HL-60 (cell line): ENCODE measurements at regions not wholly inside any gene's neighbourhood (a gene's known extent, or its start where the extent isn't known, plus 50 kb on each side); places are given as distances from the start of the nearest gene placed in this dataset.

Experiments used
- DNase-seq, 2 experiments: peaks; one replicate each; pipeline ENCODE4 v3.0.0-alpha.2; 2010 to 2020; ENCODE audit warnings: low read depth in 1 of 2, low spot score in 1 of 2
- H3K27ac ChIP-seq: fragments of 250-450 bp; sonication (Bioruptor Pico); replicated peaks from 2 replicates; pipeline ENCODE4 v1.5.1; 2020; ENCODE audit warnings: mild to moderate bottlenecking, moderate library complexity
- H3K27me3 ChIP-seq: fragments of 250-450 bp; sonication (Bioruptor Pico); 2 replicates; pipeline ENCODE4 v1.5.1; 2021; ENCODE audit warnings: mild to moderate bottlenecking, moderate library complexity; ENCODE audit not compliant: insufficient read depth, poor library complexity, severe bottlenecking
- H3K4me3 ChIP-seq: replicated peaks from 2 replicates; pipeline ENCODE4 v1.5.1; 2011; ENCODE audit warnings: mild to moderate bottlenecking, control low read depth, low read length; ENCODE audit not compliant: insufficient read depth
- CTCF ChIP-seq: IDR thresholded peaks from one replicate; pipeline ENCODE4 v1.5.1; 2011; ENCODE audit warnings: low read length, control low read depth, inconsistent platforms; ENCODE audit not compliant: insufficient read depth
- GABPA ChIP-seq: IDR thresholded peaks from 2 replicates; pipeline ENCODE4 v1.6.1; 2012; ENCODE audit warnings: low read depth
- POLR2AphosphoS5 ChIP-seq: IDR thresholded peaks from 2 replicates; pipeline ENCODE4 v1.6.1; 2012; ENCODE audit warnings: low read depth
- REST ChIP-seq: IDR thresholded peaks from 2 replicates; pipeline ENCODE4 v1.6.1; 2012; ENCODE audit warnings: low read depth; ENCODE audit not compliant: insufficient replicate concordance
- SPI1 ChIP-seq: IDR thresholded peaks from 2 replicates; pipeline ENCODE4 v1.6.1; 2012; ENCODE audit warnings: low read depth, mild to moderate bottlenecking, borderline replicate concordance

GRCh38 chr9:28059192-28059591, 485.9 kb upstream of the C9orf72 start:
- no peak overlapping the region for H3K4me3 ChIP-seq
- no peak for DNase-seq
- no peak overlapping the region for H3K27ac ChIP-seq
- TF ChIP-seq GABPA (no peak), SPI1 (no peak), CTCF (no peak), POLR2AphosphoS5 (no peak), REST (no peak)
- H3K27me3 ChIP-seq, result no peaks in the 10 kb centered on the region

GRCh38 chr9:28064241-28064815, 491.0 kb upstream of the C9orf72 start:
- TF ChIP-seq POLR2AphosphoS5, result no peak
- TF ChIP-seq SPI1, result no peak
- no peak for TF ChIP-seq GABPA
- no peak for TF ChIP-seq CTCF
- TF ChIP-seq REST, result no peak
- Histone ChIP-seq H3K4me3 (no peak overlapping the region), H3K27ac (no peak overlapping the region), H3K27me3 (no peaks in the 10 kb centered on the region)
- DNase-seq, result no peak

- no peaks in the 10 kb centered on the region for H3K27me3 ChIP-seq
- H3K4me3 ChIP-seq, result no peak overlapping the region
- TF ChIP-seq GABPA, result no peak
- TF ChIP-seq SPI1, result no peak
- no peak for TF ChIP-seq REST
- TF ChIP-seq CTCF, result no peak
- TF ChIP-seq POLR2AphosphoS5, result no peak
- no peak for DNase-seq
- no peak overlapping the region for H3K27ac ChIP-seq
These were observed 500.0 kb upstream of the C9orf72 start for GRCh38 chr9:28073270-28073669.
